Sigmoid colon (tissue), 4 donors: ENCODE measurements at regions not wholly inside any gene's neighbourhood (a gene's known extent, or its start where the extent isn't known, plus 50 kb on each side); places are given as distances from the start of the nearest gene placed in this dataset.

Experiments
- EP300 ChIP-seq, 4 donors: sonication (generic); formaldehyde crosslinking; IDR thresholded peaks; one replicate each; pipeline ENCODE4 v1.6.1; 2017; ENCODE audit warnings: antibody characterized with exemption in 4 of 4
- POLR2A ChIP-seq, 2 donors: fragments of 450-650 bp; IDR thresholded peaks; one replicate each; pipeline ENCODE4 v1.6.1; 2016; ENCODE audit warnings: antibody characterized with exemption in 2 of 2, mild to moderate bottlenecking in 2 of 2, moderate library complexity in 2 of 2
- POLR2AphosphoS5 ChIP-seq, 4 donors: sonication (generic); formaldehyde crosslinking; IDR thresholded peaks; one replicate each; pipeline ENCODE4 v1.6.1; 2017; ENCODE audit warnings: antibody characterized with exemption in 4 of 4
- TF ChIP-seq, protein P1 (sequence below), 4 experiments: fragments of 450-650 bp in 3 of 4; fragments of 200-600 bp in 1 of 4; IDR thresholded peaks; one replicate each; pipeline ENCODE4 v1.5.1; 2016 to 2019; ENCODE audit warnings: antibody characterized with exemption in 4 of 4, mild to moderate bottlenecking in 3 of 4, moderate library complexity in 2 of 4

DNA sequence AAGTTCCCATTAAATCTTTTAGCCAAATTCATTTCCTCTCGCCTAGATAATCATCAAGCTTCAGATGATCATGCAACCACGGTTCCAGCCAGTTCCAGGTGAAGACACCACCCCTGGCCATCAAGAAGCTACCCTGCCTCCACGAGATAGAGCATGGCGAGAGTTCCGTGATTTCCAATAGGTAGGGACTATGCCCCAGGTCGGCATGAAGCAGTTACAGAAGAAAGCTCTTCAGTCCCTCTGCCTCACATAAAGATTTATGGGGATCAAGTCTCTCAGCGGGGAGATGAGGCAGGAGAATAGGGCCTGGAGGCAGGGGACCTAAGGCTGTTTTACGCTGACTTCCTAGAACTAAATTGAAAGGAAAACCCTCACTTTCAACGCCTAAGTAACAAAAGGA lies 183.9 kb downstream of the OR13H1 start:
- TF ChIP-seq, protein P1, sequence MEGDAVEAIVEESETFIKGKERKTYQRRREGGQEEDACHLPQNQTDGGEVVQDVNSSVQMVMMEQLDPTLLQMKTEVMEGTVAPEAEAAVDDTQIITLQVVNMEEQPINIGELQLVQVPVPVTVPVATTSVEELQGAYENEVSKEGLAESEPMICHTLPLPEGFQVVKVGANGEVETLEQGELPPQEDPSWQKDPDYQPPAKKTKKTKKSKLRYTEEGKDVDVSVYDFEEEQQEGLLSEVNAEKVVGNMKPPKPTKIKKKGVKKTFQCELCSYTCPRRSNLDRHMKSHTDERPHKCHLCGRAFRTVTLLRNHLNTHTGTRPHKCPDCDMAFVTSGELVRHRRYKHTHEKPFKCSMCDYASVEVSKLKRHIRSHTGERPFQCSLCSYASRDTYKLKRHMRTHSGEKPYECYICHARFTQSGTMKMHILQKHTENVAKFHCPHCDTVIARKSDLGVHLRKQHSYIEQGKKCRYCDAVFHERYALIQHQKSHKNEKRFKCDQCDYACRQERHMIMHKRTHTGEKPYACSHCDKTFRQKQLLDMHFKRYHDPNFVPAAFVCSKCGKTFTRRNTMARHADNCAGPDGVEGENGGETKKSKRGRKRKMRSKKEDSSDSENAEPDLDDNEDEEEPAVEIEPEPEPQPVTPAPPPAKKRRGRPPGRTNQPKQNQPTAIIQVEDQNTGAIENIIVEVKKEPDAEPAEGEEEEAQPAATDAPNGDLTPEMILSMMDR (IDR thresholded peaks at IDR 0.05), result no peak
- TF ChIP-seq POLR2A (IDR thresholded peaks at IDR 0.05) (no peak), POLR2AphosphoS5 (IDR thresholded peaks at IDR 0.05) (no peak), EP300 (IDR thresholded peaks at IDR 0.05) (no peak)
